IgD-negative memory B cell (primary cell): ENCODE measurements at regions not wholly inside any gene's neighbourhood (a gene's known extent, or its start where the extent isn't known, plus 50 kb on each side); places are given as distances from the start of the nearest gene placed in this dataset.
A peak's percentile ranks its signal among the peaks of the same experiment; 100 is the strongest.

Experiments used
- H3K27ac Mint-ChIP-seq, 3 donors: one replicate each; pipeline ENCODE4 v1.8.0; 2020 to 2022; ENCODE audit warnings: mild to moderate bottlenecking in 3 of 3, mixed read lengths in 3 of 3, moderate library complexity in 1 of 3
- H3K27me3 Mint-ChIP-seq: one replicate; pipeline ENCODE4 v1.8.0; 2021; ENCODE audit warnings: mixed read lengths
- H3K36me3 Mint-ChIP-seq: one replicate; pipeline ENCODE4 v1.8.0; 2020; ENCODE audit warnings: mild to moderate bottlenecking, mixed read lengths
- H3K4me1 Mint-ChIP-seq, 3 donors: one replicate each; pipeline ENCODE4 v1.8.0; 2020 to 2022; ENCODE audit warnings: mixed read lengths in 3 of 3, mild to moderate bottlenecking in 1 of 3
- H3K4me3 Mint-ChIP-seq, 4 donors: one replicate each; pipeline ENCODE4 v1.8.0; 2020 to 2022; ENCODE audit warnings: mild to moderate bottlenecking in 4 of 4, mixed read lengths in 4 of 4, moderate library complexity in 3 of 4
- H3K9me3 Mint-ChIP-seq, 3 donors: one replicate each; pipeline ENCODE4 v1.8.0; 2020 to 2021; ENCODE audit warnings: mixed read lengths in 3 of 3, mild to moderate bottlenecking in 1 of 3

DNA sequence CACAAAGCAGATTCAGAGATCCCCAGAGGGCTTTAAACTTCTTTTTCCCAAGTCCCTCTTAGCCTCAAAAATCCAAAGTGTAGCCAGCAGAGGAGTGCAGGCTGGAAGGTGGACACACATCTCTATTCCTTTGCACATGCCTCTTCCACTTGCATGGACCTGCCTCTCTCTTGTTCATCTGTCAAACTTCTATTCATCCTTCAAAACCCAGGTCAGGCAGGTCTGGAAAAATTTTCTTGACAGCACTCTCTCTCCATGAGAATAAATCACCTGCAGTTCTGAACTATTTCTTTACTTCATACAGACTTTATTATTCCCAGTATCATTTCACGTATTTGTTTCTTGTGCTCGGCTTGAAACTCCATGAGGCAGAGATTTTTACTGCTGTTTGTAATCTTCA lies 127.5 kb downstream of the SS18 start:
- Mint-ChIP-seq H3K4me3 (peak overlapping the region in 1 of 4 donors; percentile 27), H3K4me1 (no peaks in the 10 kb centered on the region), H3K36me3 (no peaks in the 10 kb centered on the region), H3K9me3 (no peaks in the 10 kb centered on the region), H3K27me3 (peaks cover 7% of the 10 kb centered on the region), H3K27ac (no peak overlapping the region)

DNA sequence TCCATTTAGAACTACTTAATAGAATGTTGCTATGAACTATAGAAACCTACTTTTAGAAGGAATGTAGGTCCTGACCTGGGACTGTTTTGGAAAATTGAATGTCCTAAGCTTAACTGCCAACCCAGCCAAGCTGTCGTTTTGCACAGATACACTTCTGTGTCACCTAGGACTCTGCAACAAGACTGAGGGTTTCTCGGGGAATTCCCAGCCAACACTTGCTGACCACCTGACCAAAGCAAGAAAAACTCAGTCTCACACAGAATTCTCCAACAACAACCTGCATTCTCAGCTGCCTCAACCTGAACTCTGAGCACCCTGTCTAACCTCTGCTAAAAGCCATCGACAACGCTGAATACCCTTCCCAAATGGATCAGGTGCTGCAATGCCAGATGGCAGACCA lies 128.2 kb downstream of the SS18 start:
- peaks cover 7% of the 10 kb centered on the region for H3K27me3 Mint-ChIP-seq
- no peaks in the 10 kb centered on the region for H3K9me3 Mint-ChIP-seq
- no peaks in the 10 kb centered on the region for H3K36me3 Mint-ChIP-seq
- no peaks in the 10 kb centered on the region for H3K4me1 Mint-ChIP-seq
- no peak overlapping the region for H3K27ac Mint-ChIP-seq
- no peak overlapping the region for H3K4me3 Mint-ChIP-seq

- peaks cover 5 to 15% (median 7%) of the 10 kb centered on the region in 3 donors for H3K4me1 Mint-ChIP-seq
- H3K9me3 Mint-ChIP-seq, result no peaks in the 10 kb centered on the region
- H3K36me3 Mint-ChIP-seq, result no peaks in the 10 kb centered on the region
- H3K4me3 Mint-ChIP-seq, result no peak overlapping the region
- H3K27me3 Mint-ChIP-seq, result peaks cover 1% of the 10 kb centered on the region
- H3K27ac Mint-ChIP-seq, result no peak overlapping the region
Measured at GRCh38 chr18:25957017-25957416, 133.4 kb downstream of the SS18 start.

DNA sequence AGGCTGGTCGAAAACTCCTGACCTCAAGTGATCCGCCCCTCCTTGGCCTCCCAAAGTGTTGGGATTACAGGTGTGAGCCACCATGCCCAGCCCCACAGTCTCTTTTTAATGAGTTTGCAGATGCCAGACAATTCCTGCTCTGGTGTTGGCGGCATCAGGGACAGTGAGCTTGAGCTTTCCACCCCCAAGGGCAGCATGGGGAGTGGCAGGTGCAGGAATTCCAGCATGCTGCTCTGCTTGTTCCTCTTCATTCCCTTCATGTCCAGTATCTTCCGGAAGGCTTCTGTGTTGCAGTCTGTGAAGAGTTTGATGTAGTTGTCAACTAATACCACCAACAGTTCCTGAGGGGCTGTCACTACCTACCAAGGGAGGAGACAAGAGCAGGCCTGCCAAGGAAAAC lies 137.3 kb downstream of the SS18 start:
- Mint-ChIP-seq H3K4me3 (peak overlapping the region in 3 of 4 donors; percentile 19 to 80 (median 69)), H3K27ac (peak overlapping the region in 1 of 3 donors; percentile 24), H3K27me3 (no peaks in the 10 kb centered on the region), H3K36me3 (no peaks in the 10 kb centered on the region), H3K4me1 (peaks cover 5 to 15% (median 7%) of the 10 kb centered on the region in 3 donors), H3K9me3 (peaks cover 0 to 3% (median 0%) of the 10 kb centered on the region in 3 donors)

- Mint-ChIP-seq H3K27me3 (no peaks in the 10 kb centered on the region), H3K36me3 (no peaks in the 10 kb centered on the region), H3K4me1 (peaks cover 5 to 15% (median 7%) of the 10 kb centered on the region in 3 donors), H3K9me3 (peaks cover 0 to 4% (median 2%) of the 10 kb centered on the region in 3 donors), H3K27ac (no peak overlapping the region), H3K4me3 (no peak overlapping the region)
Measured at GRCh38 chr18:25950321-25950720, 140.1 kb downstream of the SS18 start.

DNA sequence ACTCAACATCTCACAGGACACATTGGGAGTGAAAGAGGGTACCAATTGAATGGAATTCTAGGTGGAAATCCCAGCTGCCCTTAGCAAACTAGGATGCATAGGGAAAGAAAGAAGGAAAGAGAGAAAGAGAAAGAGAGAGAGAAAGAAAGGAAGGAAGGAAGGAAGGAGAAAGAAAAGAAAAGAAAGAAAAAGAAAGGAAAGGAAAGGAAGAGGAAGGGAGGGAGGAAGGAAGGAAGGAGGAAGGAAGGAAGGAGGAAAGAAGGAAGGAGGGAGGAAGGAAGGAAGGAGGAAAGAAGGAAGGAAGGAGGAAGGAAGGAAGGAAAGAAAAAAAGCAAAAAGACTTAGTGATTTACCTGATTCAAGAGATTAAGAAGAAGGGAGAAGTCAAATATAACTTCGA lies 143.9 kb downstream of the SS18 start:
- Mint-ChIP-seq H3K9me3 (peaks cover 0 to 5% (median 4%) of the 10 kb centered on the region in 3 donors), H3K27me3 (peaks cover 1% of the 10 kb centered on the region), H3K4me3 (no peak overlapping the region), H3K27ac (no peak overlapping the region), H3K4me1 (no peaks in the 10 kb centered on the region), H3K36me3 (no peaks in the 10 kb centered on the region)

- Mint-ChIP-seq H3K27me3 (peaks cover 19% of the 10 kb centered on the region), H3K9me3 (peaks cover 4 to 9% (median 5%) of the 10 kb centered on the region in 3 donors), H3K36me3 (peaks cover 2% of the 10 kb centered on the region), H3K27ac (no peak overlapping the region), H3K4me1 (no peaks in the 10 kb centered on the region), H3K4me3 (no peak overlapping the region)
Measured at GRCh38 chr18:25935356-25935755, 155.1 kb downstream of the SS18 start.

DNA sequence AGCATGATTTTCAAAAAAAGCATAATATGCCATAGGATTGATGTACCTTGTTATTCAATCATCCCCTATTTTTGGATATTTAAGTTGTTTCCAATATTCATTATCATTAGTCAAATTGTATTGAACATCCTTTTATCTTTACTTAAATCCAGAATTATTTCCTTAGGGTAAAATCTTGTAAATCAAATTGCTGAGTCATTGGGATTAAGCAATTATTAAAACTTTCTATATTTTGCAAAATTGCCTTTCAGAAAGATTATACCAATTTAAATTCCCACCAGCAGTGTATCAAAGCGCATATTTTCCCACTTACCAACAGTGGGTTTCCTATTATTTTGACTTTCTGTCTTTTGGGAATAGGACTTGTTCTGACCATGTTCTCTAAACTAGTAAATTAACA lies 159.3 kb downstream of the SS18 start:
- H3K27me3 Mint-ChIP-seq, result peaks cover 9% of the 10 kb centered on the region
- peaks cover 2 to 5% (median 3%) of the 10 kb centered on the region in 3 donors for H3K9me3 Mint-ChIP-seq
- peaks cover 1% of the 10 kb centered on the region for H3K36me3 Mint-ChIP-seq
- no peaks in the 10 kb centered on the region for H3K4me1 Mint-ChIP-seq
- H3K4me3 Mint-ChIP-seq, result no peak overlapping the region
- H3K27ac Mint-ChIP-seq, result no peak overlapping the region

DNA sequence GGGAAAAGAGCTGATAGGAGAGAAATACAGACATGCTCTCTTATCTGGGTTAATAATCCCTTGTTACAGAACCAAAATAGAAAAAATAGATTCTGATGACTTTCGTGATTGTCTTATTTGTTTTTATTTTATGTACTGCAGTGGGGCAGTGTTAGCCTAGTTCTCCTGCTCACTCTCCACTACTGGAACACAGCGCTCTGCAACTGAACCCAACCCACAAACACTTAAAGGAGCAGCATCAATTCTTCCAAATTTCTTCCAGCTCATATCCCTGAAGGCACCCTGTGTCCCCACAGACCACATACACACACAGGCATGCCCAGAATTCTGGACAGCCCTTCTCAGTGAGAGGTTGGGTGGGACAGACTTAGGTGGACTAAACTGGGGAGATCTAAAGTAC lies 160.6 kb downstream of the SS18 start:
- Mint-ChIP-seq H3K4me3 (no peak overlapping the region), H3K4me1 (no peaks in the 10 kb centered on the region), H3K9me3 (peaks cover 0 to 5% (median 0%) of the 10 kb centered on the region in 3 donors), H3K36me3 (no peaks in the 10 kb centered on the region), H3K27ac (peak overlapping the region in 1 of 3 donors; percentile 18), H3K27me3 (peaks cover 7% of the 10 kb centered on the region)

DNA sequence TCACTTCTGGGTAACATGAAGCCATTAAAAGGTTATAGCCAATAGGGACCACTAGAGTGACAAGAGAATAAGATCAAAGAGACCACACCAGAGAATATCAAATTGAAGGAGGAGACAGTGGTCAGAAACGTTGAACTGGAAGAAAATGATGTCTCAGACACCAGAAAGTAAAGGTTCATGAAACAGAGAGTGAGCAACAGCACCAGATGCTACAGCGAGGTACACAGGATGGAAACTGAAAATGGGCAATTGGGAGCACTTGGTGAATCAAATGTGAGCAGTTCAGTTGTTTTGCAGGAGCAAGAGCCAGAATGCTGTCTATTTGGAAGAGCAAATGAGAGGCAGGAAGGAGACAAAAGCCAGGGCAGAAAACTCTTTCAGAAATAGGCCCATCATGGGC lies 162.6 kb downstream of the SS18 start:
- Mint-ChIP-seq H3K4me3 (no peak overlapping the region), H3K27me3 (peaks cover 9% of the 10 kb centered on the region), H3K9me3 (peaks cover 0 to 2% (median 0%) of the 10 kb centered on the region in 3 donors), H3K36me3 (no peaks in the 10 kb centered on the region), H3K4me1 (no peaks in the 10 kb centered on the region), H3K27ac (no peak overlapping the region)

DNA sequence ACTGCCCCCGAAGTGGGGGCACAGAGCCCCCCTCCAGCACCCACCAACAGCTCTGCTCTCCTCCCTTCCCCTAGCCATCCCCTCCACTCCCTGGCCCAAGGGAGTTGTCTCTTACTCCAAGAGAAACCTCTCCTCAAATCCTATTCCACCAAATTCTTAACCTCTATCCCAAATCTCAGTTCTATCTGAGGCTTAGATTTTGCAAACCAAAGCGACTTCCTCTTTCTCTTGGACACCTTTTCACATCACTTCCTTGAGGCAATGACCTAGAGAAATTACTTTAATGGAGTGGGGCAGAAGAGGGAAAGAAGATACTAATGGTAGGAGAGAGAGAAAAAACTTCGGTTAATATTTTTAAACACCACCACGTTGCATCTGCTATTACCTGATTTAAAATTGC lies 167.2 kb downstream of the SS18 start:
- Mint-ChIP-seq H3K36me3 (no peaks in the 10 kb centered on the region), H3K4me1 (peaks cover 0 to 4% (median 3%) of the 10 kb centered on the region in 3 donors), H3K4me3 (no peak overlapping the region), H3K9me3 (peaks cover 0 to 2% (median 0%) of the 10 kb centered on the region in 3 donors), H3K27me3 (peaks cover 1% of the 10 kb centered on the region), H3K27ac (no peak overlapping the region)

- H3K9me3 Mint-ChIP-seq, result peaks cover 0 to 2% (median under 1%) of the 10 kb centered on the region in 3 donors
- no peaks in the 10 kb centered on the region for H3K36me3 Mint-ChIP-seq
- H3K4me1 Mint-ChIP-seq, result peaks cover 0 to 4% (median 3%) of the 10 kb centered on the region in 3 donors
- H3K4me3 Mint-ChIP-seq, result peak overlapping the region in 2 of 4 donors; percentile 67 to 81
- H3K27me3 Mint-ChIP-seq, result peaks cover 2% of the 10 kb centered on the region
- H3K27ac Mint-ChIP-seq, result peak overlapping the region in 1 of 3 donors; percentile 59
Measured at GRCh38 chr18:25921677-25922421, 168.6 kb downstream of the SS18 start.

DNA sequence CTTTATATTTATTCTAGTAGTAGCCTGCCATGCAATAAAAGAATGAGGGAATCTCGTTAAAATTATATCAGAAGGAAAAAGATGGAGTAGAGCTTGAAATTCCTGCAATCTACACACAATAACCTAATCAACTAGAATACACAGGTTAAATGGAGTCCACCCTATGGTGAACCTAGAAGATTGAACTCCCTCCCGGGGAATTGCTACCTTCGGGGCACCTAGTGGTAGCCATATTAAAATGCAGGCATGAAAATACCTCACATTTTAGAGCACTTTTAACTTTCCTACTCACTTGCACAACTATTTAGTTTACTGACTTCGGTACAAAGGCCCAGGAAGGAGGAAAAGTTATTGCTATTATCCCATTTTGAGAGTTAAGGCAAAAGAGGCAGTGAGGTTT lies 174.5 kb downstream of the SS18 start:
- peaks cover 8% of the 10 kb centered on the region for H3K27me3 Mint-ChIP-seq
- H3K4me3 Mint-ChIP-seq, result no peak overlapping the region
- no peak overlapping the region for H3K27ac Mint-ChIP-seq
- H3K9me3 Mint-ChIP-seq, result peaks cover 0 to 2% (median 0%) of the 10 kb centered on the region in 3 donors
- no peaks in the 10 kb centered on the region for H3K36me3 Mint-ChIP-seq
- H3K4me1 Mint-ChIP-seq, result no peaks in the 10 kb centered on the region

DNA sequence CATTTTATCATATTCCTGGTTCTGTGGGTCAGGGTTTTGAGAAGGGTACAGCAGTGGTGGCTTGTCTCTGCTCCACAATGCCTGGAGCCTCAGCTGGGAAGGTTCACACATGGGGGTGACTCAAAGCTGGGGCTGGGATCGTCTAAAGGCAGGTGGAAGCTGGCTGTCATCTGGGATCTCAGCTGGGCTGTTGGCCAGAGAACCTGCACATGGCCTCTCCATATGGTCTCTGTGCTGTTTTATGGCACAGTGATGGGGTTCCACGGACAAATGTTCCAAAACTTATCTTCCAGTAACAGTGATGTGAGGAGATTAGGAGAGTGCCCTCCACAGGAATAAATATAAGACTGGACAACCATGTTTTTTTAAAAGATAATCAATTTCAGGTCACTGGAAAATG lies 191.4 kb downstream of the SS18 start:
- Mint-ChIP-seq H3K4me1 (peaks cover 0 to 4% (median 3%) of the 10 kb centered on the region in 3 donors), H3K9me3 (peaks cover 0 to 3% (median 0%) of the 10 kb centered on the region in 3 donors), H3K27me3 (peaks cover 1% of the 10 kb centered on the region), H3K4me3 (no peak overlapping the region), H3K27ac (no peak overlapping the region), H3K36me3 (no peaks in the 10 kb centered on the region)

- H3K4me3 Mint-ChIP-seq, result no peak overlapping the region
- H3K4me1 Mint-ChIP-seq, result peaks cover 0 to 4% (median 3%) of the 10 kb centered on the region in 3 donors
- H3K9me3 Mint-ChIP-seq, result peaks cover 0 to 3% (median 0%) of the 10 kb centered on the region in 3 donors
- no peaks in the 10 kb centered on the region for H3K36me3 Mint-ChIP-seq
- H3K27ac Mint-ChIP-seq, result no peak overlapping the region
- peaks cover 1% of the 10 kb centered on the region for H3K27me3 Mint-ChIP-seq
Measured at GRCh38 chr18:25896956-25897355, 193.5 kb downstream of the SS18 start.
